Large intestine (tissue), 3 donors: ENCODE measurements at regions not wholly inside any gene's neighbourhood (a gene's known extent, or its start where the extent isn't known, plus 50 kb on each side); places are given as distances from the start of the nearest gene placed in this dataset.
A peak's percentile ranks its signal among the peaks of the same experiment; 100 is the strongest.

Experiments
- DNase-seq, 2 donors: peaks; one replicate each; pipeline versions ENCODE4 v3.0.0 to v3.0.0-alpha.2; 2013
- H3K27ac ChIP-seq: one replicate; pipeline ENCODE4 v1.5.1; 2013; ENCODE audit warnings: low read length
- H3K27me3 ChIP-seq: 2 replicates; pipeline ENCODE4 v1.6.1; 2013; ENCODE audit warnings: low read length; ENCODE audit not compliant: control insufficient read depth, insufficient read depth
- H3K36me3 ChIP-seq: 2 replicates; pipeline ENCODE4 v1.6.1; 2013; ENCODE audit warnings: low read length; ENCODE audit not compliant: control insufficient read depth, insufficient read depth
- H3K4me1 ChIP-seq: one replicate; pipeline ENCODE4 v1.6.1; 2013; ENCODE audit warnings: low read length; ENCODE audit not compliant: control insufficient read depth, insufficient read depth
- H3K4me3 ChIP-seq: one replicate; pipeline ENCODE4 v1.5.1; 2013; ENCODE audit warnings: low read length
- H3K9me3 ChIP-seq: one replicate; pipeline ENCODE4 v1.6.1; 2013; ENCODE audit warnings: mild to moderate bottlenecking, low read depth, low read length, moderate library complexity; ENCODE audit not compliant: control insufficient read depth
- WGBS: methylation state at CpG from one replicate; pipeline ENCODE4 v1.1.5; 2013; ENCODE audit warnings: low lambda C conversion rate; ENCODE audit not compliant: insufficient coverage; 5-methylcytosine and 5-hydroxymethylcytosine counted together

GRCh38 chr12:69070319-69071090 is 137.5 kb upstream of the CPM start:
- H3K27me3 ChIP-seq: no peaks in the 10 kb centered on the region
- no peaks in the 10 kb centered on the region for H3K4me1 ChIP-seq
- H3K9me3 ChIP-seq: no peaks in the 10 kb centered on the region
- no CpG with 5 or more reads among the region's 6 CpGs for WGBS
- H3K27ac ChIP-seq: no peak overlapping the region
- DNase-seq: peak; percentile 38 to 50
- H3K4me3 ChIP-seq: no peak overlapping the region
- no peaks in the 10 kb centered on the region for H3K36me3 ChIP-seq

GRCh38 chr12:69071091-69071370 is 138.1 kb upstream of the CPM start:
- Histone ChIP-seq H3K4me3 (no peak overlapping the region), H3K27ac (no peak overlapping the region), H3K9me3 (no peaks in the 10 kb centered on the region), H3K27me3 (no peaks in the 10 kb centered on the region), H3K4me1 (no peaks in the 10 kb centered on the region), H3K36me3 (no peaks in the 10 kb centered on the region)
- no peak for DNase-seq
- WGBS: no CpG with 5 or more reads among the region's 1 CpG

GRCh38 chr12:69073035-69073434 is 140.1 kb upstream of the CPM start:
- Histone ChIP-seq H3K27me3 (no peaks in the 10 kb centered on the region), H3K9me3 (no peaks in the 10 kb centered on the region), H3K4me3 (no peak overlapping the region), H3K4me1 (no peaks in the 10 kb centered on the region), H3K36me3 (no peaks in the 10 kb centered on the region), H3K27ac (no peak overlapping the region)
- no peak for DNase-seq

GRCh38 chr12:69074556-69075349 is 141.8 kb upstream of the CPM start:
- no peak for DNase-seq
- no peaks in the 10 kb centered on the region for H3K36me3 ChIP-seq
- H3K9me3 ChIP-seq: no peaks in the 10 kb centered on the region
- H3K4me3 ChIP-seq: no peak overlapping the region
- no peaks in the 10 kb centered on the region for H3K27me3 ChIP-seq
- no peak overlapping the region for H3K27ac ChIP-seq
- no peaks in the 10 kb centered on the region for H3K4me1 ChIP-seq
- 100% methylated on average over 3 of the region's 5 CpGs for WGBS

- Histone ChIP-seq H3K36me3 (no peaks in the 10 kb centered on the region), H3K4me1 (peaks cover 6% of the 10 kb centered on the region), H3K27ac (no peak overlapping the region), H3K27me3 (no peaks in the 10 kb centered on the region), H3K4me3 (no peak overlapping the region), H3K9me3 (no peaks in the 10 kb centered on the region)
- WGBS: no CpG with 5 or more reads among the region's 5 CpGs
- peak; percentile 12 to 55 for DNase-seq
Measured at GRCh38 chr12:69083689-69084088, 150.7 kb upstream of the CPM start.

- Histone ChIP-seq H3K36me3 (no peaks in the 10 kb centered on the region), H3K27ac (no peak overlapping the region), H3K4me1 (peaks cover 6% of the 10 kb centered on the region), H3K9me3 (no peaks in the 10 kb centered on the region), H3K4me3 (no peak overlapping the region), H3K27me3 (no peaks in the 10 kb centered on the region)
- DNase-seq: no peak
Measured at GRCh38 chr12:69084816-69085378, 151.9 kb upstream of the CPM start.

GRCh38 chr12:69085852-69086251 is 152.9 kb upstream of the CPM start:
- Histone ChIP-seq H3K27ac (no peak overlapping the region), H3K4me1 (peaks cover 6% of the 10 kb centered on the region), H3K9me3 (no peaks in the 10 kb centered on the region), H3K4me3 (no peak overlapping the region), H3K27me3 (no peaks in the 10 kb centered on the region), H3K36me3 (no peaks in the 10 kb centered on the region)
- 71% methylated on average over 1 of the region's 2 CpGs for WGBS
- DNase-seq: no peak

GRCh38 chr12:69087986-69088385 is 151.4 kb upstream of the CPSF6 start:
- H3K27ac ChIP-seq: no peak overlapping the region
- WGBS: 88% methylated on average over 2 of the region's 8 CpGs
- no peaks in the 10 kb centered on the region for H3K36me3 ChIP-seq
- H3K9me3 ChIP-seq: no peaks in the 10 kb centered on the region
- H3K4me1 ChIP-seq: peaks cover 6% of the 10 kb centered on the region
- H3K27me3 ChIP-seq: no peaks in the 10 kb centered on the region
- H3K4me3 ChIP-seq: no peak overlapping the region
- DNase-seq: no peak

- Histone ChIP-seq H3K4me1 (no peaks in the 10 kb centered on the region), H3K9me3 (no peaks in the 10 kb centered on the region), H3K4me3 (no peak overlapping the region), H3K27me3 (no peaks in the 10 kb centered on the region), H3K27ac (no peak overlapping the region), H3K36me3 (no peaks in the 10 kb centered on the region)
- 75% methylated on average over 1 of the region's 1 CpG for WGBS
- no peak for DNase-seq
Measured at GRCh38 chr12:69090722-69091121, 148.6 kb upstream of the CPSF6 start.

GRCh38 chr12:69091442-69092017 is 147.8 kb upstream of the CPSF6 start:
- no peak overlapping the region for H3K4me3 ChIP-seq
- WGBS: 90% methylated on average over 4 of the region's 6 CpGs
- H3K27me3 ChIP-seq: no peaks in the 10 kb centered on the region
- no peaks in the 10 kb centered on the region for H3K9me3 ChIP-seq
- DNase-seq: no peak
- H3K27ac ChIP-seq: no peak overlapping the region
- no peaks in the 10 kb centered on the region for H3K4me1 ChIP-seq
- H3K36me3 ChIP-seq: no peaks in the 10 kb centered on the region
